DND-41 (cell line): ENCODE measurements at regions not wholly inside any gene's neighbourhood (a gene's known extent, or its start where the extent isn't known, plus 50 kb on each side); places are given as distances from the start of the nearest gene placed in this dataset.

Experiments
- ATAC-seq: fragments of 200-7000 bp; cut with Tn5 transposase; 3 replicates; pipeline ENCODE4 v1.9.1; 2021; ENCODE audit warnings: low read depth; ENCODE audit not compliant: insufficient read depth
- DNase-seq: peaks from one replicate; pipeline ENCODE4 v3.0.0-alpha.2; 2020
- H2AFZ ChIP-seq: 2 replicates; pipeline ENCODE4 v1.6.0; 2012; ENCODE audit warnings: low read depth, low read length
- H3K27ac ChIP-seq: 2 replicates; pipeline ENCODE4 v1.5.1; 2012; ENCODE audit warnings: low read length, inconsistent platforms
- H3K27me3 ChIP-seq: fragments of 200-600 bp; sonication (generic); 2 replicates; pipeline ENCODE4 v1.6.0; 2012; ENCODE audit warnings: low read length, mild to moderate bottlenecking, inconsistent platforms; ENCODE audit not compliant: insufficient read depth, poor library complexity
- H3K36me3 ChIP-seq: 2 replicates; pipeline ENCODE4 v1.5.1; 2012; ENCODE audit warnings: low read length, inconsistent platforms; ENCODE audit not compliant: insufficient read depth
- H3K4me1 ChIP-seq: 2 replicates; pipeline ENCODE4 v1.5.1; 2012; ENCODE audit warnings: mild to moderate bottlenecking, low read length; ENCODE audit not compliant: insufficient read depth
- H3K4me2 ChIP-seq: 2 replicates; pipeline ENCODE4 v1.6.0; 2012; ENCODE audit warnings: mild to moderate bottlenecking, moderate library complexity, low read length, inconsistent platforms; ENCODE audit not compliant: insufficient read depth
- H3K4me3 ChIP-seq, 2 experiments: fragments of 200-600 bp in 1 of 2; shearing (Covaris generic) in 1 of 2; 2 replicates each; pipeline ENCODE4 v1.5.1; 2012 to 2016; ENCODE audit warnings: inconsistent platforms in 2 of 2, low read length in 2 of 2, mild to moderate bottlenecking in 2 of 2, low read depth in 1 of 2, moderate library complexity in 1 of 2
- H3K79me2 ChIP-seq: 2 replicates; pipeline ENCODE4 v1.6.0; 2012; ENCODE audit warnings: low read length, inconsistent platforms; ENCODE audit not compliant: insufficient read depth
- H3K9ac ChIP-seq: 2 replicates; pipeline ENCODE4 v1.6.0; 2012; ENCODE audit warnings: low read depth, mild to moderate bottlenecking, inconsistent platforms, low read length, moderate library complexity
- H3K9me3 ChIP-seq: 2 replicates; pipeline ENCODE4 v1.5.1; 2012; ENCODE audit warnings: low read length, moderate library complexity, mild to moderate bottlenecking, inconsistent platforms; ENCODE audit not compliant: insufficient read depth, severe bottlenecking
- H4K20me1 ChIP-seq: 2 replicates; pipeline ENCODE4 v1.6.0; 2012; ENCODE audit warnings: low read length; ENCODE audit not compliant: insufficient read depth
- CTCF ChIP-seq: IDR thresholded peaks from 2 replicates; pipeline ENCODE4 v1.5.1; 2012; ENCODE audit warnings: borderline replicate concordance, low read length, moderate library complexity, mild to moderate bottlenecking; ENCODE audit not compliant: poor library complexity, severe bottlenecking; ENCODE audit errors: extremely low read depth
- EZH2 ChIP-seq: IDR thresholded peaks from 3 replicates; pipeline ENCODE4 v1.6.1; 2012; ENCODE audit warnings: borderline replicate concordance, low read depth, mild to moderate bottlenecking, moderate library complexity, low read length, inconsistent platforms; ENCODE audit not compliant: severe bottlenecking

DNA sequence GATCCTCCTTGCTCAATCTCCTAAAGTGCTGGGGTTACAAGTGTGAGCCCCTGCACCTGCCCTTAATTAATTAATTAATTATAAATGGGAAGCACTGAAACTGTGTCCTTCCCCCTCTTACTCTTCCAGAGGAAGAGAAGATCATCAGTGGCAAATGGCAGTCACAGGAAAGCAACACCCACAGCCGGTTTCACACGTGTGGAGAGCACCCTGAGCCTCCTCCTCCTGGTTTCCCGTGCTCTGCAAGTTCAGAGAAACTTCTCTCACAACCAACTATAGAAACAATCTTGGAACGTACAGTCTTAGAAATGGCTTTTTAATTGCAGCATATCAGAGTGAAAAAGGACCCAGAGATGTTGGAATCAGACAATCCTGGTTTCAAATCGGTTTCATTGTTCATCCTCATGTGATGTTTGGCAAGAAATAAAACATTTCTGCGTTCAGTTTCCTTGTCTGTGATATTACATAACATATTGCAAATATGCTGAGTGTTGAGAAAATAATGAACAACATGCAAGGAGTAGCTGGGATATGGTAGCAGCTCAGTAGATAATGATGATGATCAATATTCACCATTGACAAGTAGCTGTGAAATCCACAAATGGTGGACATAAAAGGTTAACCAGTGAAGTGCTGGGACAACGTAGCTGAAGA, 141.0 kb upstream of the KCTD1 start:
- Histone ChIP-seq H3K9ac (no peak overlapping the region), H3K79me2 (no peaks in the 10 kb centered on the region), H3K9me3 (peaks cover 11% of the 10 kb centered on the region), H3K4me3 (no peak overlapping the region), H4K20me1 (no peaks in the 10 kb centered on the region), H3K27ac (peak overlapping the region; percentile 1; the same call in 1 of the 2 replicates), H3K27me3 (no peaks in the 10 kb centered on the region), H3K4me2 (no peak overlapping the region; the same call in 1 of the 2 replicates), H2AFZ (peak overlapping the region; percentile 56), H3K4me1 (peaks cover 9% of the 10 kb centered on the region), H3K36me3 (no peaks in the 10 kb centered on the region)
- peak; percentile 60; the same call in 2 of the 3 replicates for ATAC-seq
- DNase-seq = no peak
- TF ChIP-seq EZH2 (no peak), CTCF (no peak)

GRCh38 chr18:26686532-26686931, 138.2 kb upstream of the KCTD1 start:
- no peaks in the 10 kb centered on the region for H3K27me3 ChIP-seq
- no peak overlapping the region for H3K9ac ChIP-seq
- H3K9me3 ChIP-seq = peaks cover 8% of the 10 kb centered on the region
- ATAC-seq (no peak), DNase-seq (no peak)
- no peak overlapping the region for H3K4me2 ChIP-seq
- H3K27ac ChIP-seq = no peak overlapping the region
- H3K4me3 ChIP-seq = no peak overlapping the region
- TF ChIP-seq EZH2 (no peak), CTCF (no peak)
- H4K20me1 ChIP-seq = no peaks in the 10 kb centered on the region
- peaks cover 9% of the 10 kb centered on the region for H3K4me1 ChIP-seq
- no peak overlapping the region; the same call in 1 of the 2 replicates for H2AFZ ChIP-seq
- no peaks in the 10 kb centered on the region for H3K36me3 ChIP-seq
- no peaks in the 10 kb centered on the region for H3K79me2 ChIP-seq

DNA sequence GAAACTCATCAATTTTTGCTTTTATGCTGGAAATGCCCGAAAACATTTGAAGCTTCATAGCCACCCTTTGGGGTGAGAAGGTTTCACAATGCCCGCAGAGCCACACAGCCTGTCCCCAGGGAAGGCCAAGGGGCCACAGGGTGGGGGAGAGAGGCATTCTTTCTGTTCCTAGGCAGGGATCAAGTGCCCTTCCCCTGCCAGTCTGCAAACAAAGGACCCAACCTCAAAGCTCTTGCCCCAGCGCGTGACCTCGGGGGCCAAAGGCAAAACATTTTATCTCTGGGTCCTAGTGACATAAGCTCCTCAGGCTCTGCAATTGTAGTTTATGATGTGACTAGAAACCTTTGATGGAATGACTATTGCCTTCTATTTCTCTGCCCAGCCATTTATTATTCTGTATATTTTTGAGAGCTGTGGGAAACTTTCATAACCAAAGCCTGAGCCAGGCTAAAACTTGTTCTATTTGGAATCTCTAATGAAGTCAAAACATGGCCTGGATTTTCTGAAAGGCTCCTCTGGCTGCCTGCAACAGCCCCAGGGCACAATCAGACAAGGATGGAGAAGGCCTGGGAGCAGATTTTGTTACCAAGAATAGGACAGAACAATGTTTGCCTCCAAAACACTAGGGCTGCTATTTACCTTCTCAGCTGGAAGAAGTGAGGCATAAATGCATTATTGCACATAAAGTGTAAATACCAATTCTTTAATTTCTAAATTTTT, 137.2 kb upstream of the KCTD1 start:
- Histone ChIP-seq H3K27ac (no peak overlapping the region), H3K4me3 (no peak overlapping the region)

More for the DNA sequence above, 137.2 kb upstream of the KCTD1 start:
- H3K9me3 ChIP-seq = peaks cover 1% of the 10 kb centered on the region
- H3K36me3 ChIP-seq = no peaks in the 10 kb centered on the region
- no peak for TF ChIP-seq CTCF
- TF ChIP-seq EZH2 = no peak
- ATAC-seq (no peak), DNase-seq (no peak)
- no peak overlapping the region for H3K4me2 ChIP-seq
- H3K4me1 ChIP-seq = peaks cover 9% of the 10 kb centered on the region
- no peaks in the 10 kb centered on the region for H3K27me3 ChIP-seq
- no peak overlapping the region; the same call in 1 of the 2 replicates for H2AFZ ChIP-seq
- no peak overlapping the region for H3K9ac ChIP-seq
- H4K20me1 ChIP-seq = no peaks in the 10 kb centered on the region
- H3K79me2 ChIP-seq = no peaks in the 10 kb centered on the region
